MCF 10A (cell line): ENCODE measurements at regions not wholly inside any gene's neighbourhood (a gene's known extent, or its start where the extent isn't known, plus 50 kb on each side); places are given as distances from the start of the nearest gene placed in this dataset.

Experiments
- BruUV-seq: library from RNA; stranded (reverse); fragments of 400-500 nt; replicated peaks from 2 replicates; lab custom pipeline; 2021; lab: Mats Ljungman, UMichigan
- CTCF ChIA-PET: fragments of 300-600 bp; sonication (Branson Sonifier 250); formaldehyde crosslinking; extraction: SDS; loops from one replicate; lab custom pipeline; 2021; ENCODE audit warnings: antibody characterized with exemption, inconsistent platforms; lab: Yijun Ruan, JAX
- POLR2A ChIA-PET: fragments of 300-600, 350-650 bp; sonication (Branson Sonifier 250); formaldehyde crosslinking; extraction: SDS; loops from one replicate; lab custom pipeline; 2020; ENCODE audit warnings: antibody characterized with exemption, inconsistent platforms; lab: Yijun Ruan, JAX
- DNase-seq: peaks from one replicate; pipeline ENCODE4 v3.0.0-alpha.2; 2018; ENCODE audit not compliant: unreplicated experiment
- H3K27ac Mint-ChIP-seq: one replicate; pipeline ENCODE4 v1.8.0; 2022; ENCODE audit warnings: mild to moderate bottlenecking, low read depth, mixed read lengths; ENCODE audit not compliant: unreplicated experiment
- H3K27me3 Mint-ChIP-seq: one replicate; pipeline ENCODE4 v1.8.0; 2022; ENCODE audit warnings: mixed read lengths; ENCODE audit not compliant: insufficient read depth, unreplicated experiment
- H3K36me3 Mint-ChIP-seq: one replicate; pipeline ENCODE4 v1.8.0; 2022; ENCODE audit warnings: mild to moderate bottlenecking, moderate library complexity, mixed read lengths; ENCODE audit not compliant: insufficient read depth, unreplicated experiment
- H3K4me1 Mint-ChIP-seq: one replicate; pipeline ENCODE4 v1.8.0; 2022; ENCODE audit warnings: mixed read lengths; ENCODE audit not compliant: insufficient read depth, unreplicated experiment
- H3K4me3 Mint-ChIP-seq: one replicate; pipeline ENCODE4 v1.8.0; 2022; ENCODE audit warnings: mild to moderate bottlenecking, moderate library complexity, mixed read lengths; ENCODE audit not compliant: unreplicated experiment
- H3K9me3 Mint-ChIP-seq: one replicate; pipeline ENCODE4 v1.8.0; 2022; ENCODE audit warnings: mixed read lengths; ENCODE audit not compliant: unreplicated experiment
- intact Hi-C: fragments of 100-400 bp; cut with micrococcal nuclease; formaldehyde crosslinking; loops from 2 replicates; pipeline ENCODE4 v1.14.1; 2022
- TF ChIP-seq, protein P1 (sequence below): fragments of 200-600 bp; IDR thresholded peaks from one replicate; pipeline ENCODE4 v1.8.0; 2022; ENCODE audit warnings: antibody characterized with exemption, mild to moderate bottlenecking; ENCODE audit not compliant: unreplicated experiment

DNA sequence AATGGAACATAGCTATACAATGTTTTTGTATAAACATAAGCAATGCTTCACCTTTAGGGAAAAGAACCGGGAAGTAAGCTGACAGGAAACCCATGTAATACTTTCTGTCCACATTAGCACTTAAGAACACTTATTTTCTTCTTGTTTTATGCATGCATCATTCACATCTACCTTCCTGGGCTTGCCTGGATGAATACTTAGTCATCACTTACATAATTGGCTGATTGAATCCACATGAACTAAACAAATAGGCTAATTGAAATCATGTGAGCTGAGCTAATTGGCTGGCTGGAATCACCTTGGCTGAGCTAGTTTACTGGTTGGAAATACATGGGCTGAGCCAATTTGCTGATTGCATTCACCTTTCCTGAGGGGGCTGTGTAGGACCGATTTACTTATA, 78.8 kb downstream of the ZNF726 start:
- Mint-ChIP-seq H3K4me3 (no peak overlapping the region), H3K36me3 (no peaks in the 10 kb centered on the region), H3K9me3 (peaks cover 31% of the 10 kb centered on the region), H3K4me1 (no peaks in the 10 kb centered on the region), H3K27ac (no peak overlapping the region), H3K27me3 (no peaks in the 10 kb centered on the region)
- CTCF ChIA-PET, result no interaction called here
- POLR2A ChIA-PET, result interaction anchor here (0.6 kb wide), 1 partner anchor 126 kb away, joined by 3 read pairs; no protein-coding TSS in a partner anchor
- DNase-seq, result no peak
- TF ChIP-seq, protein P1, sequence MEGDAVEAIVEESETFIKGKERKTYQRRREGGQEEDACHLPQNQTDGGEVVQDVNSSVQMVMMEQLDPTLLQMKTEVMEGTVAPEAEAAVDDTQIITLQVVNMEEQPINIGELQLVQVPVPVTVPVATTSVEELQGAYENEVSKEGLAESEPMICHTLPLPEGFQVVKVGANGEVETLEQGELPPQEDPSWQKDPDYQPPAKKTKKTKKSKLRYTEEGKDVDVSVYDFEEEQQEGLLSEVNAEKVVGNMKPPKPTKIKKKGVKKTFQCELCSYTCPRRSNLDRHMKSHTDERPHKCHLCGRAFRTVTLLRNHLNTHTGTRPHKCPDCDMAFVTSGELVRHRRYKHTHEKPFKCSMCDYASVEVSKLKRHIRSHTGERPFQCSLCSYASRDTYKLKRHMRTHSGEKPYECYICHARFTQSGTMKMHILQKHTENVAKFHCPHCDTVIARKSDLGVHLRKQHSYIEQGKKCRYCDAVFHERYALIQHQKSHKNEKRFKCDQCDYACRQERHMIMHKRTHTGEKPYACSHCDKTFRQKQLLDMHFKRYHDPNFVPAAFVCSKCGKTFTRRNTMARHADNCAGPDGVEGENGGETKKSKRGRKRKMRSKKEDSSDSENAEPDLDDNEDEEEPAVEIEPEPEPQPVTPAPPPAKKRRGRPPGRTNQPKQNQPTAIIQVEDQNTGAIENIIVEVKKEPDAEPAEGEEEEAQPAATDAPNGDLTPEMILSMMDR, result no peak
- intact Hi-C loops, result no loop called here
- BruUV-seq, result no TSS peak

DNA sequence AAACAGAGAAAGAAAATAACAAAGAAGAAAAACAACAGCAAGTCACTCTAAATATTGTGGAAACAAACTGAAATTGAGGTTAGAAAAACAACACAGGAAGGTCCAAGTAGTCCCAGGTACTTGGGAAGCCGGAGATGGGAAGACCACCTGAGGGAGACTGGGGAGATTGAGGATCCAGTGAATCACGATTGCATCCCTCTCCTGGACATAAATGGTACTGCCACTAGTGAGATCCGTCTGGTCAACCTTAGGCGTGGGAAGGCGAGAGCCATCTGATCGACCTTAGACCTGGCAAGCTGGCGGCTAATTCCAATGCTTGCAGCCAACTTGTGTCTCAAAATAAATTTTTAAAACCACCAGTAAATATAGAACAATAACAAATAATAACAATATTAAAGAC, 81.9 kb downstream of the ZNF726 start:
- H3K27ac Mint-ChIP-seq, result no peak overlapping the region
- BruUV-seq, result no TSS peak
- intact Hi-C loops, result no loop called here
- H3K4me1 Mint-ChIP-seq, result no peaks in the 10 kb centered on the region
- H3K27me3 Mint-ChIP-seq, result no peaks in the 10 kb centered on the region
- peak; percentile 12 for DNase-seq
- H3K9me3 Mint-ChIP-seq, result peaks cover 53% of the 10 kb centered on the region
- no peak overlapping the region for H3K4me3 Mint-ChIP-seq
- POLR2A ChIA-PET, result no interaction called here
- TF ChIP-seq, protein P1, result no peak
- CTCF ChIA-PET, result no interaction called here
- no peaks in the 10 kb centered on the region for H3K36me3 Mint-ChIP-seq

DNA sequence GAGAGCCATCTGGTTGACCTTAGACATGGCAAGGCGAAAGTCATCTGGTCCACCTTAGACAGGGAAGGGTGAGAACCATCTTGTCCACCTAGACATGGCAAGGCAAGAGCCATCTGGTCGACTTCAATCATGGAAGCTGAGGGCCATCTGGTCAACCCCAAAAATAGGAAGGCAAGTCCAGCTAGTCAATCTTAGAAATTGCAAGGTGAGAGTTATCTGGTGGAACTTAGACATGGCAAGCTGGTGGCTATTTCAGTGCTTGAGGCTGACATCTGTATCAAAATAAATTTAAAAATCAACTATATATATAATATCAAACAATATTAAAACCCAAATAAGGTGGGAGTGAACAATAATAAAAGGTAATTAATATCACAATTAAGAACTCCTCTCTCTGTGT, 83.9 kb downstream of the ZNF726 start:
- H3K9me3 Mint-ChIP-seq, result peaks cover 53% of the 10 kb centered on the region
- H3K27me3 Mint-ChIP-seq, result no peaks in the 10 kb centered on the region
- H3K36me3 Mint-ChIP-seq, result no peaks in the 10 kb centered on the region
- H3K4me3 Mint-ChIP-seq, result no peak overlapping the region
- ChIA-PET CTCF (interaction anchor here (1.2 kb wide), 1 partner anchor 15 kb away, joined by 3 read pairs; no protein-coding TSS in a partner anchor), POLR2A (no interaction called here)
- intact Hi-C loops, result no loop called here
- TF ChIP-seq, protein P1, result no peak
- no TSS peak for BruUV-seq
- no peak for DNase-seq
- no peaks in the 10 kb centered on the region for H3K4me1 Mint-ChIP-seq
- H3K27ac Mint-ChIP-seq, result no peak overlapping the region

DNA sequence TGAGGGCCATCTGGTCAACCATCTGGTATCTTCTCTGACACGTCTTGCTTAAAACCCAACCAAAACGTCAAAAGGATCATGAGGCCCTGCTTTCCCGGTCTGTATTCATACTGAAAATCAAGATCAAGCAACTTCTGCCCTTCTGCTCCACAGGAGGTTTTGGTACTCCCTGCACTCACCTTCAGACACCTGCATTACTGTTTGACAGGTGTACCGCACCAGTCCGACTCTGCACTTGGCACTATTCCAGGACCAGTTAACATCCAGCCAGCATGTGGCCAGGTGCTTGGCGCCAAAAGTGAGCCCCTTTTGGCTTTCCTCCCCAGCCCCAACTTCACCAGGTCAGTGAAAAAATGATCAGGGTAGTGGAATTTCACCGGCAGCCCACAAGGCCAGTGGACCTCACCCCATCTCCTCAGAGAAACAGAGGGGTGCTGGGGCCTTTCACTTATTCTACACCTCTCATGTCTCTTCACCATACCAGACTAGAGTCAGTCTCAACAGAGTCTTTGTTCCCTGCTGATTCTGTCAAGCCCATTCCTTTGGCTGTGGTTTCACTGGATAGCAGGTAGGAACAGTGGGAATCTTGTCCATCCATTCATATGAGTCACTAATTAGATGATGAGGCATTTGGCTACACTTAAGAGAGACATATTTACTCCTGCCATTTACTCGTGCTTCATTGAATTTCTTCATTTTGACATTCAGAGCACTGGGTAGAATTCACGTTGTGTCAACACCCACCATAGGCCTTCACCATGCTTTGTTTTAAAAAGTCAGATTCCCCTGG, 85.3 kb downstream of the ZNF726 start:
- no peak overlapping the region for H3K4me3 Mint-ChIP-seq
- H3K36me3 Mint-ChIP-seq, result no peaks in the 10 kb centered on the region
- H3K4me1 Mint-ChIP-seq, result no peaks in the 10 kb centered on the region
- DNase-seq, result no peak
- no peaks in the 10 kb centered on the region for H3K27me3 Mint-ChIP-seq
- BruUV-seq, result no TSS peak
- intact Hi-C loops, result no loop called here
- H3K27ac Mint-ChIP-seq, result no peak overlapping the region
- TF ChIP-seq, protein P1, result no peak
- CTCF ChIA-PET, result interaction anchor here (1.2 kb wide), 1 partner anchor 16 kb away, joined by 3 read pairs; no protein-coding TSS in a partner anchor
- POLR2A ChIA-PET, result no interaction called here
- peaks cover 51% of the 10 kb centered on the region for H3K9me3 Mint-ChIP-seq
